HG02763 (cell line): ENCODE measurements at regions not wholly inside any gene's neighbourhood (a gene's known extent, or its start where the extent isn't known, plus 50 kb on each side); places are given as distances from the start of the nearest gene placed in this dataset.
A peak's percentile ranks its signal among the peaks of the same experiment; 100 is the strongest.

Experiments
- ATAC-seq: cut with Tn5 transposase; IDR thresholded peaks from one replicate; pipeline ENCODE4 v1.9.1; 2021; ENCODE audit warnings: mild to moderate bottlenecking, moderate library complexity; ENCODE audit not compliant: unreplicated experiment

GRCh38 chr9:1261879-1262766 lies 212.0 kb downstream of the DMRT2 start:
- no peak for ATAC-seq

- ATAC-seq, result peak; percentile 88
Observed at GRCh38 chr9:1267141-1267570, 217.0 kb downstream of the DMRT2 start.

- no peak for ATAC-seq
Observed at GRCh38 chr9:1267581-1267980, 217.4 kb downstream of the DMRT2 start.

GRCh38 chr9:1269533-1270315 lies 219.6 kb downstream of the DMRT2 start:
- no peak for ATAC-seq

GRCh38 chr9:1271367-1271766 lies 221.2 kb downstream of the DMRT2 start:
- ATAC-seq, result no peak

- no peak for ATAC-seq
Observed at GRCh38 chr9:1271786-1272185, 221.6 kb downstream of the DMRT2 start.

GRCh38 chr9:1272488-1272887 lies 222.3 kb downstream of the DMRT2 start:
- no peak for ATAC-seq

- no peak for ATAC-seq
Observed at GRCh38 chr9:1273859-1274258, 223.7 kb downstream of the DMRT2 start.

- ATAC-seq, result no peak
Observed at GRCh38 chr9:1274334-1274733, 224.2 kb downstream of the DMRT2 start.

GRCh38 chr9:1276474-1276873 lies 226.3 kb downstream of the DMRT2 start:
- ATAC-seq, result no peak

- no peak for ATAC-seq
Observed at GRCh38 chr9:1284727-1285126, 234.6 kb downstream of the DMRT2 start.

- ATAC-seq, result no peak
Observed at GRCh38 chr9:1285526-1285925, 235.4 kb downstream of the DMRT2 start.

- no peak for ATAC-seq
Observed at GRCh38 chr9:1292384-1292783, 242.2 kb downstream of the DMRT2 start.

GRCh38 chr9:1294641-1295258 lies 244.6 kb downstream of the DMRT2 start:
- ATAC-seq, result no peak

- ATAC-seq, result no peak
Observed at GRCh38 chr9:1296331-1296730, 246.2 kb downstream of the DMRT2 start.

GRCh38 chr9:1298046-1298445 lies 247.9 kb downstream of the DMRT2 start:
- ATAC-seq, result no peak

GRCh38 chr9:1300941-1301340 lies 250.8 kb downstream of the DMRT2 start:
- ATAC-seq, result no peak

GRCh38 chr9:1303932-1304331 lies 253.8 kb downstream of the DMRT2 start:
- no peak for ATAC-seq

- ATAC-seq, result no peak
Observed at GRCh38 chr9:1311462-1312042, 261.4 kb downstream of the DMRT2 start.

- no peak for ATAC-seq
Observed at GRCh38 chr9:1319436-1319835, 269.3 kb downstream of the DMRT2 start.

- ATAC-seq, result no peak
Observed at GRCh38 chr9:1320051-1320557, 269.9 kb downstream of the DMRT2 start.
